HepG2 (cell line): ENCODE measurements at regions not wholly inside any gene's neighbourhood (a gene's known extent, or its start where the extent isn't known, plus 50 kb on each side); places are given as distances from the start of the nearest gene placed in this dataset.

Experiments
- CTCF ChIP-seq: sonication (generic); formaldehyde crosslinking; IDR thresholded peaks from 2 replicates; pipeline ENCODE4 v1.5.0; 2020; ENCODE audit warnings: mild to moderate bottlenecking, missing genetic modification reagents, moderate library complexity
- NFE2L2 ChIP-seq: fragments of 150-350 bp; IDR thresholded peaks from 2 replicates; pipeline ENCODE4 v1.6.1; 2014; ENCODE audit warnings: low read length
- PLRG1 ChIP-seq: fragments of 450-650 bp; conservative IDR thresholded peaks from 2 replicates; pipeline ENCODE4 v1.6.1; 2016
- POLR2A ChIP-seq, 2 experiments: IDR thresholded peaks; 2 replicates each; pipeline ENCODE4 v1.6.1; 2011; ENCODE audit warnings: low read depth in 2 of 2, low read length in 2 of 2, mild to moderate bottlenecking in 1 of 2, moderate library complexity in 1 of 2; ENCODE audit not compliant: insufficient read depth in 1 of 2
- REPIN1 ChIP-seq: sonication (generic); formaldehyde crosslinking; IDR thresholded peaks from 2 replicates; pipeline ENCODE4 v1.8.0; 2022; ENCODE audit warnings: missing genetic modification reagents, low read depth, mild to moderate bottlenecking, borderline replicate concordance
- RFX5 ChIP-seq: IDR thresholded peaks from 2 replicates; pipeline ENCODE4 v1.6.1; 2011; ENCODE audit warnings: low read depth, low read length, improper control_type of control experiment
- ZNF274 ChIP-seq: sonication (generic); formaldehyde crosslinking; IDR thresholded peaks from 2 replicates; pipeline ENCODE4 v1.5.1; 2020; ENCODE audit warnings: mild to moderate bottlenecking, missing genetic modification reagents
- ZNF567 ChIP-seq: sonication (generic); formaldehyde crosslinking; IDR thresholded peaks from 2 replicates; pipeline ENCODE4 v1.8.1; 2023; ENCODE audit warnings: mild to moderate bottlenecking, missing genetic modification reagents, borderline replicate concordance
- TF ChIP-seq, protein P1 (sequence below): sonication (generic); formaldehyde crosslinking; IDR thresholded peaks from 2 replicates; pipeline ENCODE4 v1.4.0; 2020; ENCODE audit warnings: missing genetic modification reagents
- TF ChIP-seq, protein P2 (sequence below): sonication (generic); formaldehyde crosslinking; IDR thresholded peaks from 2 replicates; pipeline ENCODE4 v1.5.0; 2020; ENCODE audit warnings: mild to moderate bottlenecking, missing genetic modification reagents, borderline replicate concordance
- TF ChIP-seq, protein P3 (sequence below): sonication (generic); formaldehyde crosslinking; IDR thresholded peaks from 2 replicates; pipeline ENCODE4 v1.5.1; 2020; ENCODE audit warnings: mild to moderate bottlenecking, moderate library complexity, missing genetic modification reagents

- no peak for TF ChIP-seq PLRG1
- TF ChIP-seq REPIN1 (CRISPR knock-in tag), result no peak
- TF ChIP-seq ZNF274 (CRISPR knock-in tag), result no peak
- no peak for TF ChIP-seq RFX5
- no peak for TF ChIP-seq CTCF (CRISPR knock-in tag)
- no peak for TF ChIP-seq NFE2L2
- TF ChIP-seq POLR2A (IDR thresholded peaks at IDR 0.05; ENCODE audit: insufficient read depth in 1 of 2, low read depth in 2 of 2, low read length in 2 of 2), result no peak
- TF ChIP-seq, protein P1, sequence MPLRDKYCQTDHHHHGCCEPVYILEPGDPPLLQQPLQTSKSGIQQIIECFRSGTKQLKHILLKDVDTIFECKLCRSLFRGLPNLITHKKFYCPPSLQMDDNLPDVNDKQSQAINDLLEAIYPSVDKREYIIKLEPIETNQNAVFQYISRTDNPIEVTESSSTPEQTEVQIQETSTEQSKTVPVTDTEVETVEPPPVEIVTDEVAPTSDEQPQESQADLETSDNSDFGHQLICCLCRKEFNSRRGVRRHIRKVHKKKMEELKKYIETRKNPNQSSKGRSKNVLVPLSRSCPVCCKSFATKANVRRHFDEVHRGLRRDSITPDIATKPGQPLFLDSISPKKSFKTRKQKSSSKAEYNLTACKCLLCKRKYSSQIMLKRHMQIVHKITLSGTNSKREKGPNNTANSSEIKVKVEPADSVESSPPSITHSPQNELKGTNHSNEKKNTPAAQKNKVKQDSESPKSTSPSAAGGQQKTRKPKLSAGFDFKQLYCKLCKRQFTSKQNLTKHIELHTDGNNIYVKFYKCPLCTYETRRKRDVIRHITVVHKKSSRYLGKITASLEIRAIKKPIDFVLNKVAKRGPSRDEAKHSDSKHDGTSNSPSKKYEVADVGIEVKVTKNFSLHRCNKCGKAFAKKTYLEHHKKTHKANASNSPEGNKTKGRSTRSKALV (CRISPR knock-in tag), result no peak
- no peak for TF ChIP-seq ZNF567 (CRISPR knock-in tag)
- TF ChIP-seq, protein P2, sequence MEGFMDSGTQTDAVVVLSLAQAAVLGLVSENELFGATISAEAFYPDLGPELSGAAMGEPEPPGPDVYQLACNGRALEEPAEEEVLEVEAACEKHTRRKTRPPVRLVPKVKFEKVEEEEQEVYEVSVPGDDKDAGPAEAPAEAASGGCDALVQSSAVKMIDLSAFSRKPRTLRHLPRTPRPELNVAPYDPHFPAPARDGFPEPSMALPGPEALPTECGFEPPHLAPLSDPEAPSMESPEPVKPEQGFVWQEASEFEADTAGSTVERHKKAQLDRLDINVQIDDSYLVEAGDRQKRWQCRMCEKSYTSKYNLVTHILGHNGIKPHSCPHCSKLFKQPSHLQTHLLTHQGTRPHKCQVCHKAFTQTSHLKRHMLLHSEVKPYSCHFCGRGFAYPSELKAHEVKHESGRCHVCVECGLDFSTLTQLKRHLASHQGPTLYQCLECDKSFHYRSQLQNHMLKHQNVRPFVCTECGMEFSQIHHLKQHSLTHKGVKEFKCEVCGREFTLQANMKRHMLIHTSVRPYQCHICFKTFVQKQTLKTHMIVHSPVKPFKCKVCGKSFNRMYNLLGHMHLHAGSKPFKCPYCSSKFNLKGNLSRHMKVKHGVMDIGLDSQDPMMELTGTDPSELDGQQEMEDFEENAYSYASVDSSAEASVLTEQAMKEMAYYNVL, result no peak
- TF ChIP-seq, protein P3, sequence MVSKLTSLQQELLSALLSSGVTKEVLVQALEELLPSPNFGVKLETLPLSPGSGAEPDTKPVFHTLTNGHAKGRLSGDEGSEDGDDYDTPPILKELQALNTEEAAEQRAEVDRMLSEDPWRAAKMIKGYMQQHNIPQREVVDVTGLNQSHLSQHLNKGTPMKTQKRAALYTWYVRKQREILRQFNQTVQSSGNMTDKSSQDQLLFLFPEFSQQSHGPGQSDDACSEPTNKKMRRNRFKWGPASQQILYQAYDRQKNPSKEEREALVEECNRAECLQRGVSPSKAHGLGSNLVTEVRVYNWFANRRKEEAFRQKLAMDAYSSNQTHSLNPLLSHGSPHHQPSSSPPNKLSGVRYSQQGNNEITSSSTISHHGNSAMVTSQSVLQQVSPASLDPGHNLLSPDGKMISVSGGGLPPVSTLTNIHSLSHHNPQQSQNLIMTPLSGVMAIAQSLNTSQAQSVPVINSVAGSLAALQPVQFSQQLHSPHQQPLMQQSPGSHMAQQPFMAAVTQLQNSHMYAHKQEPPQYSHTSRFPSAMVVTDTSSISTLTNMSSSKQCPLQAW (CRISPR knock-in tag), result no peak
Observed at GRCh38 chr12:88921890-88922532, 341.7 kb upstream of the KITLG start.
